ENCODE measurements at regions not wholly inside any gene's neighbourhood (a gene's known extent, or its start where the extent isn't known, plus 50 kb on each side); places are given as distances from the start of the nearest gene placed in this dataset.

DNA sequence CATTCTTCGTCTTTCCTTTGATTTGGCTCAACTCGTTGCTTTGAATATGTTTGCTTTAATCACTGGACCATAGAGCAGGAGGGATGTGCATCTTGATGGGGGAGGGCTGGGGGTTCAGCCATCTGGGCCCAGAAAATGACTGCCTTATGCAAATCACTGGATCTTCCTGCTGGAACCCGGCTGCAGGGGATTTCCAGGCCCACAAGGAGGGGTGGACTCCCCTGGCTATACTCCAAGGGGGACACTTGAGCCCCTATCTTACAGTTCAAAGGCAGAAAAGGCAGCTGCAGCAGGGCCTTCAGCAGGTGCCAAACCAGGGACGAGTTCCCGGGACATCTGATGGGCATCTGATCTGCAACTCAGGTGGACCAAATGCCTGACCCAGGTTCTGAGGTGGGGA is 122.5 kb downstream of the DICER1 start:
- no peak for DNase-seq

DNA sequence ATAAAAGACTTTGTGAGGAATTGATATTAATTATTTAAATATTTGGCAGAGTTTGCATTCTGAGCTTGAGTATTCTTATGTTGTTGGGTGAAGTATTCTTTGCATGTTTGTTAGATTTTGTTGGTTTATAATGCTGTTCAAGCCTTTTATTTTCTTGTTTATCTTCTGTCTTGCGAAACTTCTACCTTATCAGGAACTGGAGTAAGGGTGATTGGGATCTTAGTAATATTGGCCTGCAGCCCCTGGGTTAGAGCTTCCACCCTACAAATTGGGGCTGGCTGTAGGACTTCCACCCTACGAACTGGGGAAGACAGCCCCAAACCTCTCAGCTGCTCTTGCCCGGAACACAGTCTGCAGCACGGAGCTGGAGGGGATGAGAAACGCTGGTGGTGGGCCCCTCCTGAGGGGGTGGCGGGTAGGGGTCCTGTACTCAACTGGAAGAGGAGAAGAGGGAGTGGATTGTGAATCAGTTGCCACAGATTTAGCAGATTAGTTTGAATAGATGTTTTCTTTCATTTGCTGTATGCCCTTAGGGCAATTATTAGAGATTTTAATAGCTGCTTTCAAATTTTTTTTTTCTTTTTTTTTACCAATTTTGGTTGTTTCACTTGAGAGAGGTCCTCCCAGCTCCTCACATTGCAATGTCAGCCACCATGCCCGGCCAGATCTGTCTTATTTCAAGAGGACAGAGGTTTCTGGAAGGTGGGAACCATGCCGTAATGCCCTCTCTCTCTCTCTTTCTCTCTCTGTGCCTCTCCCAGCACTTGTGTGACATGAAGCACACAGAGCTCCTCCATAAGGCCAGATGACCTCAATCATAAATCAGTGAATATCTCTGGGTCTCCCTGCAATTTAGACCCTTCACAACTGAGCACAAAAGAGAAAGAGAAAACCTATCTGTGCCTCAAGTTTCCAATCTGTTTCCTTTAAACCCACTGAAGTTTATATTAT is 123.4 kb downstream of the DICER1 start:
- no peak for DNase-seq

DNA sequence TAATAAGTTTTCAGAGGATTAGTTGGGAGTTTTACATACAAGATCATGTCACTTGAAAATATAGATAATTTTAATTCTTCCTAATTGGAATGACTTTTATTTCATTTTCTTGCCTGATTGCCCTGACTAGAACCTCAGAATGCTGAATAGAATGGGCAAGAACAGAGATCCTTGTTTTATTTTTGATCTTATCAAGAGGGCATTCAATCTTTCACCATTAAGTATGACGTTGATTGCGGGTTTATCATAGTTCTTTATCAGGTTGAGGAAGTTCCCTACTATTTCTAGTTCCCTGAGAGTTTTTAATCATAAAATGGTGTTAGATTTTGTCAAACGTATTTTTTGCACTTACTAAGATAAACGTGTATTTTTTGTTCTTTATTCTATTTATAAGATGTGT is 124.3 kb downstream of the DICER1 start:
- no peak for DNase-seq

DNA sequence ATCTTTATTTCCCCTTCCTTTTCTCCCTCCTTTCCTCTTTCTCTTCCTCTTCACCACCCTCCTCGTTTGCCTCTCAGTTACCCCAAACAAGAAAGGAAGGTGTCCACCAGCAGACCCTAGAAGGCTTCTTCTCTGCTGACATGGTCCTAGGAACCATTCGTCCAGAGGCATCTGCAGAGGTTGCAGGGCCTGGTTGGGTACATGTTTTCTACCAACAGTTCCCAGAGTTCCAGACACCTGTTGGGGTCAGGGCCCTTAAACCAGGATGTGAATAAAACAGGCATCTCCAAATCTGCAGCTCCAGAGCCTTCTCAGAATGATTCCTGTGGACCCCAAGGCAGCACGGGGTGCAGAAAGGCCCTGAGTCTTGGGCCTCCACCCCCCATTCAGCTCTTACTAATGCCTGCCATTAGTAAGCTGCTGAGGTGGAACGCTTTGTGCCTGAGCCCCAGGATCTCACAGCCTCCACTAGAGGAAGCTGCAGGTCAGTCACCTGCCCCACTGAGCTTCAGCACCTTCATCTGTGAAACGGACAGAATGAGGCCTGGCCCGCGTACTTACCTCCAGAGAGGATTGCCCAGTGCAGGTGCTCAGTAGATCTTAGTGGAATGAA is 130.4 kb downstream of the DICER1 start:
- DNase-seq = no peak

DNA sequence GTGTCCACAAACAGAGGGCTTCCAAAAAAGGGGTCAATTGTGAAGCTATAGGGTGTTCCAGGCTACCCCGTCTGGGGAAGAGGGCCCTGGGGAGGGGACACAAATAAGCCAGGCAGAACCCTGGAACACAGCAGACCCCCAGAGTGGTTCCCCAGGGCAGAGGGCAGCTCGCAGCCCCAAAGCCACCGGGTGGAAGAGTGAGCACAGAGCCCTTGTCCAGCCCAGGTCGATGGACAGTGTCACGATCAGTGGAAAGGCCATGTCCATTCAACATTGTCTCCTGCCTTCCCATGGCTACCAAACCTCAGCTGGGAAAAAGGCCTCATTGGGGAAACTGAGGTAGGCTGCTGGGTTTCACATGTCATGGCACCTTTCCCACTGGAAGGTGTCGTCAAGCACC is 131.4 kb downstream of the DICER1 start:
- no peak for DNase-seq

DNA sequence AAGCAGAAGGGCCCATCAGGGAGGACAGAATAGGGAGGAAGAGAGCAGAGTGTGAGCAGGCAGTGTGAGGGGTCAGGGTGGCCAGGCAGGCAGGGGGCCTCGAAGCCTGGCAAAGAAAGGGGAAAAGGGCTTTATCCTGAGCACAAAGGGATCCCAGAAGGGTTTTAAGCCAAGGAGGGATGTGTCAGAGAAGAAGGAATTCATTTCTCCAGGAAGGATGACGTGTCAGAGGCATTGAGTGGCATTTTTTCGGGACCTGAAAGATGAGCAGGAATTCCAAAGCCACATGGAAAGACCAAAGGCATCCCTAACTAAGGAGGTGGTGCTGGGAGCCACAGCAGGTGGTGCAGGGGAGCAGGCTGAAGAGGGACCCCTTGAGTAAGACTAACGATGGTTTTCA is 132.1 kb downstream of the DICER1 start:
- no peak for DNase-seq

DNA sequence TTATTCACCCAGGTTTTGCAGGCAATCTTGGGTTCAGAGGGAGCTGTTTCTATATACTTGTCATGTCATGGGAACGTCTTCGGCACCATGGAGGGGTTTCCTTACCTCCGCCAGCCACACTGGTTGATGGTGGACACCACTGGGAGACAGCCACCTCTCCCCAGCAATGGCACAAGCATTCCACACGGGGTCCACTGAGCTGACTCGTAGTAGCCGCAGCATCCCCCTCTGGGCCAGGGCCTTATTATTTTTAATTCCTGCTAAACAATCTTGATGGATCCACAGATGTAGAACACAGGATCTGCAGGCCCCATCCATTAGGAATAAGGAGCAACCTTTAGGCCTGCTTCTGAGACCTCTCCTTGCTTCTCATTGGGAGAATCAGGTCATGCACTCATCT is 132.9 kb downstream of the DICER1 start:
- DNase-seq = no peak

DNA sequence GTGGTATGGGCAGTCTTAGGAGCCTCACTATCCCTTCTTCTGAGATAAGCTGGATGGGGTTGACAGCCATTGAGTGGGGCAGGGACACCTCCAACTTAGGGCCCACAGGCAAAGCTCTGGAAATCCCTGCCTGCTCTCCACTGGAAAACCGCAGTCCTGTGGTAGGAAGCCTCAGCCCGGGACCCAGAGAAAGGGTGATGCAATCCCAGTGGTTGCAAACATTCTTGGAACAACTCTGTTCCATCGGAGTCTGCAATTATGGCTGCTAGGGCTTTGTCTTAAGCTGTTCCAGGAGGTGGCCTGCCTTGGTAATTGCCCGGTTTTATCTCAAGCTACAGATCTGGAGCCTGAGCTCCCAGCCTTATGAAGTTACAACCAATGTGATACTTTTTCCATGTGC is 133.4 kb downstream of the DICER1 start:
- peak; percentile 5 for DNase-seq

DNA sequence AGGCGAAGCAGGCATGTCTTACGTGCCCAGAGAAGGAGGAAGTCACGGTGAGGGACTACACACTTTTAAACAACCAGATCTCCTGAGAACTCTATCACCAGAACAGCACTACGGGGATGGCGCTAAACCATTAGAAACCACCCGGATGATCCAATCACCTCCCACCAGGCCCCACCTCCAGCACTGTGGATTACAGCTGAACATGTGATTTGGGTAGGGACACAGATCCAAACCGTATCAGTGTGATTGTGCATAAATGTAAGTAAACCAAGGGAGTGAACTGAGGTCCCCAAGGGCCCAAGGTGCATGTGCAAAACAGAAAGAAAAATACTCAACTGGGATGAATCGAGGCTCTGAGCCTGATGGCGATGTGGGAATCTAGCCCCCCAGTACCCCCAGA is 134.2 kb downstream of the DICER1 start:
- DNase-seq = no peak

DNA sequence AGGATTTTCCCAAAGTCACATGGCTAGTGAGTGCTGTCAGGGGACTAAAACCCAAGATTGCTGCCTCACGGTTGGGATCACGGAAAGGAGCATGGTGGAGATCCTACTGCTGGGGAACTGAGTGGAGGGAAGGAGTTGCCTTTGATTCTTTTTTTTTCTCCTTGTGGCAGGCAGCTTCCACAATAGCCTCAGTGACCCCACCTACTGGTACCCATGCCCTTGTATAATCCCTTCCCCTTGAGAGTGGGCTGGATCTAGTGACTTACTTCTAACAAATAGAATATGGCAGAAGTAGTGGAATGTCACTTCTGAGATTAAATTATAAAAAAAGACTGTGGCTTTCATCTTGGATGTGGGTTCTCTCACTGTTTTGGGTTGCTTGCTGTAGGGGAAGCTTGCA is 135.7 kb downstream of the DICER1 start:
- no peak for DNase-seq

DNA sequence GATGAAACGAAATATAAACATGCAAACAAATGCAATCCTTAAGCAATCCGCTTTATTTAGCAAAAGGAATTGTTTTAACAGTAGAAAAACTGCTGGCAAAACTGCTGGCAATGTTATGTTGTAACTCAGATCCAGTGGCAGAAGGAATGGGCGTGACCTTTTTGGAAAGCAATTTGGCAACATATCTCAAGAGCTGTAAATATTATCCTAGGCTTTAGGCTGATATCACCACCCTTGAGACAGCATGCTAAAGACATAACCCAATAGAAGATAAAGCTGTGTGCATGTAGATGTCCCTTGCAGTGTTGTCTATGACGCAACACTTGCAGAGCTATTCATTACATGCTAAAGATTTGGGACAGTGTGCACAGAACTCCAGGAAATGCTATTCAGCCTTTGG is 138.5 kb downstream of the DICER1 start:
- DNase-seq = no peak

DNA sequence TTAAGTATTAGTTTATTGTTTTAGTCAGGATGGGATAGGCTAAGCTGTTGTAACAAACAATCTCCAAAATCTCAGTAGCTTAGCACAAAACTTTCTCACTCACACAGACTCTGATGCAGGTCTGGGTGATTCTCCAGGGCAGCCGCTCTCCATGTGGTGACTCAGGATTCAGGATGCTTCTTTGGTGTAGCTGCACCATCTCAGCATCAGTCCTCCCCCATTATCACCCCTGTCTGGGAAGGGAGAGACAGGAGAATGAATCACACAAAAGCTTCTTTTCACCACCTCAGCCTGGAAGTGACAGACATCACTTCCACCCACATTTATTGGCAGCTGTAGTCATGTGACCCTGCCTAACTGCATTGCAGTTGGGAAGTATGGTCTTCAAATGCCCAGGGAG is 142.3 kb downstream of the DICER1 start:
- DNase-seq = no peak

DNA sequence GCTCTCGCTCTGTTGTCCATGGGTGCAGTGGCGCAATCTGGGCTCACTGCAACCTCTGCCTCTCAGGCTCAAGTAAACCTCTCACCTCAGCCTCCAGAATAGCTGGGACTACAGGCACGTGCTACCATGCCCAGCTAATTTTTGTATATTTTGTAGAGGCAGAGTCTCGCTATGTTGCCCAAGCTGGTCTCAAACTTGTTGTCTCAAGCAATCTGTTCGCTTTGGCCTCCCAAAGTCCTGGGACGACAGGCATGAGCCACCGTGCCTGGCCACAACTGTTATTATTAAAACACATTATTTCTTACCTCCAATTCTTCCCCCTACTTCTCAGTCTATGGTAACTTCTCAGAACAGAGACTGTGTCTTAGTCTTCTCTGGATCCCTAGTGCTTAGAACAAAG is 143.3 kb downstream of the DICER1 start:
- DNase-seq = no peak

DNA sequence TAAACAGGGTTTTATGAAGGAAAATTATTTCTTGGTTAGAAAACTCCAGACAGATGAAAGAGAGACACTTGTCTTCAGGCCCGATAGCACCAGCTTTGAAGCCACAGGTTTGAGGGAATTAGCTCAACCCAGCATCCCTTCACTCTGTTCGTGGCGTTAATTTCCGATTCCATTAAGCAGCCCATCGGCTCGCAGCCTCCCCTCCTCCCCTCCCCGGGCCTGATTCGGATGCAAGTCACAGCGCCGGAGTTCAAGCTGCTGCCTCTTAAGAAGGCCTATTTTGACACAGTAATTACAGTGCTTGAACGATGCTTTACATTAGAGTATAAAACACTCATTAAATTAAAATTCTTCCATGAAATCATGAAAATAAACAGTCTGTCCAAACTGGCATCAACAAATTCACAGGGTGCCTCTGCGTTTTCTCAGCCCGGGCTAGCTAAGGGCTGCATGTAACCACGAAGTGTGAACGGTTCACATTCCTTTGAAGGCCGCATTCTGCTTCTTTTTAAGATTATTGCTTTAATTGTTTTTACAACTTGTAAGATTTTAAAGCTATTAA is 145.8 kb downstream of the DICER1 start:
- DNase-seq = no peak

DNA sequence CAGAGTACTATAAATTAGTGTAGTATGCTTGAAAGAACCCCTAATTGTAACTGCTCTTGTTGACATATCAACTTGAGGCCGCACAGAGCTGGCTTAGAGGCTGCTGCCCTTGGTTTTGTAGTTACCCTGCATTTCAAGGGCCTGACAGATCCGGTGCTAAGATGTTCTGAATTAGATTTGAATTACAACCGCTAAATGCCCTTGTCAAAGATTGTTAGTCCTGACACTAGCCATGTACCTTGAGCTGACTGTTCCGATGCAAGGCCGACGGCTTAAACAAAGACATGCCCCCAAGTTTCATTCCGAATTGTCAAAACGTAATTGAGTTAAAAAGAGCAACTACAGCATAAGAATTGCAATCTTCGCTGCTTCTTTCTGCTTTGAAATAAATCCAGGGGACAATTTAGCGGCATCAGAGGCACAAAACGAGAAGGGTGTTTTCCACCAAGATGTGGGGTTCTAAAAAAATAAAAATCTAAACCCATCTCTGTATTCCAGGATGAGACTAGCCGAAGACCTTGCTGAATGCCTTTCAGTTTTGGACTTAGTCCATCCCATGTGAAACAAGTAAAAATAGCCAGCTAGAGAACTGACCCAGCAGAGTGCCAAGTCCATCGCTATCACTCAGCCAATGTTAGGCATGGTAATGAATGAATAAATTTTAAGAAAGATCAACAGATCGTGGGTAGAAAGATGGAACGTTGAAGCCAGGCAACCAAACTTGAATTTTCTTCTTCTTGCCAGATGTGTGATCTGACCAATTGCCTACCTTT is 148.7 kb downstream of the DICER1 start:
- DNase-seq = no peak

DNA sequence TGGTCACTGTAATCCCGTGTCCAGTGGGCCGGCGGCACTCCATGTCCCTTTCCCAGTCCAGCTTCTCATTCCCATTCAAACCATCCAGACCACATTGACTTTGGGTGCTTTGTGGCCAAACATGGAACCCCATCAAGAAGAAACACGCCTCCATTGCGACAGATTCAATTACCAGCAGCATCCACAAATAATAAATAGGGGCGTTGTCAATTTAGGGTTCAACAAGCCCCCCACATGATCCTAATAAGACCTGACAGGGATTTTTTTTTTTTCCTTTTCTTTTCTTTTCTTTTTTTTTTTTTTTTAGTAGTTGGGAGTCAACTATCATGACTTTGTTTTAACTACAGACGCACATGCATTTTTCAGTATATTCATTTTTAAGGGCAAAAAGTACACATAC is 149.4 kb downstream of the DICER1 start:
- no peak for DNase-seq

DNA sequence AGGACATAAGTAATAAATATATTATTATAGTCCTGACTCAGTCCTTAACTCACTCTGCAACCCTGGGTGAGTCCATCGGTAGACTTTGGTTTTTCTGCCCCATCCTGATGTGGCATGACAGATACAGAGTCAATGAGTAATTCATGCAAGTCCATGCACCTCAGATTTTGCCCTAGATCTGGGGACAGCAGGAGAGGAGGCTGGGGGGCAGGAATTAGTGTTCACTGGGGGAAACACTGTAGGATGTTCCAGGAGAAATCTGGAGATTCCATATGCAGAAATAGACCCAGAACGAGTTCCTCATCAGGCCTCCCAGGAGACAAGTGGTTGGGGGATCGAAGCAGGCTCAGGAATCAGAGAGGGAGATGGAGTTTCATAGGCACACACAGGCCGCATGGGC is 150.8 kb downstream of the DICER1 start:
- DNase-seq = no peak

DNA sequence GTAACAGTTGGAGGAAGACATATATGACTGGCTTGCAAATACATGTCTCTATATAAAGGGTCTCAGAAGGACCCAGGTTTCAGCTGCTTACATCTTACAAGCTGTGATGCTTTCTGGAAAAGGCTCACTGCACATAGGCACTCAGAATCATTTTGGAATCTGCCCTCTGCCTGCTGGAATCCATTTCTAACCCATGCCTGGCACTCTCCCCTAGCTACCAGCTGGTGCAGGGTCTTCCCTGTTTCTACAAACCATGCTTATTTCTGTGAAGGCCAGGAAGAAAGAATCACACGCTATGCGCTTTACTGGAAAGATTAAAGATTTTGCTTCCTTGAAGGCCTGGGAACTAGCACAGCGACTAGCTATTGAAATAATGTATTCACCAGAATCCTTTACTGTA is 151.3 kb downstream of the DICER1 start:
- DNase-seq = no peak

DNA sequence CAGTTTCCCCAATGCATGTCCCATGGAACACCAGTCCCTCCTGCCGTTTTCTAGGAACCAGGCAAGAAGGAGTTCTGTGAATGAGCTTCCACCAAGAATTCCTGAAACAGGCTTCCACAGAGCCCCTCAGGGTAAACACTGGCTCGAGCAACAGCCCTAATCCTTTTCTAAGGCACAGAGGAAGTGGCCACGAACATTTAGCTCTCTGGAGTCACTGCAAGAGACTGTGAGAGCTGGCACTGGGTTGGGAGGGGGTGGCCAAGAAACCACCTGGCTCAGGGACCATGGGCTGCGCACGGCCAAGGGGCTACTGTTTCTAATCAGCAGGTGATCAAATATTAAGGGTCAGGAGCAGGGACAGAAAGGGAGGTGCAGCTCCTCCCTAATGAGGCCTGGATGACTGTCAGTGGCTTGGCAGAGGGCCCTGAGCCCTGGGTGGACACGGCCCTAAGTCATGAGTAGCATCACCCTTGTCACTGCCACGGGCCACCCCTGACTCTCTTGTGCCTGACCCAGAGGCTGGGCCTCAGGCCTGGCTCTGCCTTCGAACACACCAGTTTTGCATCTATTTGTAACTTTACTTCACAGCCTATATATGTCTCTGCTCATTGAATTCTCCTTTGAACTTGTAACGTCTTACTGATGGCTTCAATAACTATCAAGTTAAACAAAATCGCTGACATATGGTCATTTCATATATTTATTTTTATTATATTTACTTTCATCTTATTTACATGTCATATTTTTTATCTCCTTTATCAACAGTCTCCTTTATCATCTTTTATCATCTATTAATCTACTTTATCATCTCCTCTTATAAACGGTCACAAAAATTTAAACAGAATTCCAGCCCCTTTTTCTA is 154.0 kb downstream of the DICER1 start:
- no peak for DNase-seq

DNA sequence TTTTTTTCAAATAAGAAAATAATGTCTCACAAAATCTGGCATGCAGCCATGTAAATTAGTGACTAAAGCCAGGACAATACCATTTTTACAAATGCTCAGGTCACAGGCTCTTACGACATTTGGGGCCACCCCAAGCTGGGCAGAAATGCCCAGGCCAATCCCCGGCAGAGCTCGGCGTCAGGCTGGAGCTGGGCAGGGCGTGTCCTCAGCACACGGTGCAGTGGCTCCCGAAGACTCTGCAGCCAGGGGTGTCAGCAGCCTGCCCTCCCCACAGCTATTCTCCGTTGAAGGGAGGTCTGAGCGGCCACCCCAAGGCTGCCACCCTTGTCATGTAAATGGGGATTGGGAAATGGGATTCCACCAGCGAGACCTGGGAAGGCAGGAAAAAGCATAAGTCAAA is 158.6 kb downstream of the DICER1 start:
- no peak for DNase-seq

DNA sequence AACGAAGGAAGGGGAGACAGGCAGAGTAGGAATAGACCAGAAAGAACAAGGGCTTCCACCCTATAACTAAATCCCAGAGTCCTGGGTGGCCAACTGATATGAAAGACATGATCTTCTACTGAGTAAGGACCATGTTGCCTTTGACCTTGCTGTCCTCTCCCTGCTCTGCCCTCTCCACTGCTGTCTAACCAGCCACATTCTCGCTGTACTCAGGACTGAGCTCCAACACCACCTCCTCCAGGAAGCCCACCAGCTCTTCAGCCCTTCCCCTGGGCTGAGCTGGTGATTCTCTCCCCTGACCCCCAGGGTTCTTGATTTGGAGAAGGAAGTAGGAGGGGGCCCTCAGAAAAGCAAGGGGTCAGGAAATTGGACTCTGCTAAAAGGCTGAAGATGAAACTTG is 159.2 kb downstream of the DICER1 start:
- DNase-seq = no peak

DNA sequence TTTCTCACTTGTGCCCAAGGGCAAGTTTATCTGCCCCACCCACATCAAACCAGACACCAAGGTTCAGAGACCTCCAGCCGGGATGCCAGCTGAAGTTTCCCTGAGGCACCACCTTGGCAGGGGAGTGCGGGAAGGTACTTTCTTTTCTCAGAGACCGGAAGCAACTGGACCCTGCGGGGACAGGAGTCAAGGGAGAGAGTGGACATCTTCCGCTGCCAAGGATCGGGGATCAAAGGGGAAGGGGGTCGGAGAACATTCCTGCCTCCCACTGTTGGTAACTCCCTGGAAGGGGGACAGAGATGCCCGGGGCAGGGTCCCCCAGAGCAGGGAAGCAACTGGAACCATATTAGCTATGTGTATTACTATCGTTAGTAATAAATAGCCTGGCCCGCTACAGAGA is 161.8 kb downstream of the DICER1 start:
- no peak for DNase-seq

DNA sequence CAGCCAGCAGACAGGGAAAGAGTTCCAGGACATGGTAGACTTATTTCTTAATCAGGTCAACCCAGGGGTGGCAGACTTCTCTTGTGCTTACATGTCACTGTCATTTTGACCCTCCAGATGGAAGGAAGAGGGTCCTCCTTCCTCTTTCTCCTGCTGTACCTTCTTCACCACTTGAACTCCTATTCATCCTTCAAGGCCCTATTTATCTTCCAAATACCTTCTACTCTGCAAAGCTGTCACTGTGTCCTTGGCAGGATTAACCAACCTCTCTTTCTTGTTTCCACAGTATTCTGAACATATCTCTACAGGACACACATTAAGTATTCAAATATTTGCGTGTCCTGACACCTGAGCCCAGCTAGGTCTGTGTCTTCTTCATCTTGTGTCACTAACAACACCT is 163.1 kb downstream of the DICER1 start:
- no peak for DNase-seq
